SU-DHL-6 (cell line): ENCODE measurements at regions not wholly inside any gene's neighbourhood (a gene's known extent, or its start where the extent isn't known, plus 50 kb on each side); places are given as distances from the start of the nearest gene placed in this dataset.

Experiments
- H2AFZ ChIP-seq: fragments of 200-600 bp; sonication (generic); 2 replicates; pipeline ENCODE4 v1.6.1; 2014; ENCODE audit warnings: low read depth, mild to moderate bottlenecking, moderate library complexity, mixed read lengths, antibody characterized with exemption, low read length; ENCODE audit not compliant: severe bottlenecking
- H3F3A ChIP-seq: fragments of 200-600 bp; shearing (Covaris generic); 2 replicates; pipeline ENCODE4 v1.6.0; 2016; ENCODE audit warnings: antibody characterized with exemption, mild to moderate bottlenecking; ENCODE audit not compliant: insufficient read depth
- H3K27ac ChIP-seq: fragments of 200-600 bp; sonication (generic); 2 replicates; pipeline ENCODE4 v1.5.1; 2016; ENCODE audit warnings: low read depth, mild to moderate bottlenecking, low read length, moderate library complexity, mixed read lengths
- H3K27me3 ChIP-seq: fragments of 200-600 bp; sonication (generic), shearing (Covaris generic); 2 replicates; pipeline ENCODE4 v1.6.0; 2014; ENCODE audit warnings: mild to moderate bottlenecking, low read length
- H3K36me3 ChIP-seq: fragments of 200-600 bp; sonication (generic); 2 replicates; pipeline ENCODE4 v1.6.1; 2014; ENCODE audit warnings: mild to moderate bottlenecking, low read length, mixed read lengths
- H3K4me2 ChIP-seq: fragments of 300-600, 200-600 bp; shearing (Covaris generic), sonication (generic); 2 replicates; pipeline ENCODE4 v1.6.0; 2014; ENCODE audit warnings: low read length, low read depth, mild to moderate bottlenecking; ENCODE audit not compliant: poor library complexity, severe bottlenecking
- H3K4me3 ChIP-seq: fragments of 200-600 bp; sonication (generic); 2 replicates; pipeline ENCODE4 v1.5.1; 2014; ENCODE audit warnings: antibody characterized with exemption, low read length, mild to moderate bottlenecking, mixed read lengths; ENCODE audit not compliant: insufficient read depth, poor library complexity, severe bottlenecking
- H3K79me2 ChIP-seq: fragments of 200-600 bp; sonication (generic); 2 replicates; pipeline ENCODE4 v1.6.1; 2014; ENCODE audit warnings: mild to moderate bottlenecking, low read length, moderate library complexity; ENCODE audit not compliant: insufficient read depth
- H3K9ac ChIP-seq: fragments of 200-600 bp; sonication (generic); 2 replicates; pipeline ENCODE4 v1.7.0; 2014; ENCODE audit warnings: mild to moderate bottlenecking, low read length
- H3K9me2 ChIP-seq: fragments of 200-600 bp; sonication (generic); replicated peaks from 2 replicates; pipeline ENCODE4 v1.6.1; 2014; ENCODE audit warnings: low read length; ENCODE audit not compliant: insufficient read depth
- H3K9me3 ChIP-seq: fragments of 200-600 bp; sonication (generic); 2 replicates; pipeline ENCODE4 v1.6.1; 2014; ENCODE audit warnings: low read length, mixed read lengths; ENCODE audit not compliant: insufficient read depth
- H4K20me1 ChIP-seq: fragments of 200-600 bp; sonication (generic); 2 replicates; pipeline ENCODE4 v1.6.1; 2014; ENCODE audit warnings: low read depth, mild to moderate bottlenecking, antibody characterized with exemption, low read length, moderate library complexity, mixed read lengths
- EZH2phosphoT487 ChIP-seq: fragments of 200-600 bp; sonication (generic), shearing (Covaris generic); conservative IDR thresholded peaks from 2 replicates; pipeline ENCODE4 v1.6.1; 2018; ENCODE audit warnings: mild to moderate bottlenecking, antibody characterized with exemption, low read length, moderate library complexity, mixed read lengths
- TF ChIP-seq, protein P1 (sequence below): fragments of 200-600 bp; sonication (generic); IDR thresholded peaks from one replicate; pipeline ENCODE4 v1.5.1; 2017; ENCODE audit warnings: antibody characterized with exemption, mild to moderate bottlenecking, low read length, moderate library complexity; ENCODE audit not compliant: insufficient read depth, poor library complexity, severe bottlenecking

DNA sequence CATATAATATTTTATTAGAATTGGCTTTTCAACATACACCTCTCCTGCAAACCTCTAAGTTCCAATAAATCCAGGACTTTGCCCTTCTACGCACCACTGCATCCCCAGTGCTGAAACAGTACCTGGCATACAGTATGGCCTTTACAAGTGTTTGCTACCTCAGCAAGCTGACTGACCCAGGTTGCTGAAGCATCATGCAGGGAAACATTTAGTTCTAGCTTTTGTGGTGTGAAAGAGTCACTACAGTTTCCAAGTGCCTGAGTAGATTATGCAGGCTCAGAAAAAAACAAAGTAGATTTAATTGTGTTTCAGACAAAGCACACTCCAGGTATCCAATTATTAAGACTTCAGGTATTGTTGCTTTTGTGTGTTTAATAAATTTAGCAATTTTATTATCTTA is 614.2 kb upstream of the NRSN1 start:
- Histone ChIP-seq H3K27ac (no peak overlapping the region), H2AFZ (no peak overlapping the region), H3K36me3 (no peaks in the 10 kb centered on the region), H3K9ac (no peak overlapping the region), H3K4me3 (no peak overlapping the region), H3F3A (no peaks in the 10 kb centered on the region), H3K9me3 (0 out of 2 replicates have a peak, but pooled peaks cover 2% of the 10 kb centered on the region), H3K27me3 (no peaks in the 10 kb centered on the region), H3K4me2 (no peak overlapping the region), H3K79me2 (no peaks in the 10 kb centered on the region), H4K20me1 (no peaks in the 10 kb centered on the region), H3K9me2 (no peaks in the 10 kb centered on the region)
- TF ChIP-seq EZH2phosphoT487 = no peak
- TF ChIP-seq, protein P1, sequence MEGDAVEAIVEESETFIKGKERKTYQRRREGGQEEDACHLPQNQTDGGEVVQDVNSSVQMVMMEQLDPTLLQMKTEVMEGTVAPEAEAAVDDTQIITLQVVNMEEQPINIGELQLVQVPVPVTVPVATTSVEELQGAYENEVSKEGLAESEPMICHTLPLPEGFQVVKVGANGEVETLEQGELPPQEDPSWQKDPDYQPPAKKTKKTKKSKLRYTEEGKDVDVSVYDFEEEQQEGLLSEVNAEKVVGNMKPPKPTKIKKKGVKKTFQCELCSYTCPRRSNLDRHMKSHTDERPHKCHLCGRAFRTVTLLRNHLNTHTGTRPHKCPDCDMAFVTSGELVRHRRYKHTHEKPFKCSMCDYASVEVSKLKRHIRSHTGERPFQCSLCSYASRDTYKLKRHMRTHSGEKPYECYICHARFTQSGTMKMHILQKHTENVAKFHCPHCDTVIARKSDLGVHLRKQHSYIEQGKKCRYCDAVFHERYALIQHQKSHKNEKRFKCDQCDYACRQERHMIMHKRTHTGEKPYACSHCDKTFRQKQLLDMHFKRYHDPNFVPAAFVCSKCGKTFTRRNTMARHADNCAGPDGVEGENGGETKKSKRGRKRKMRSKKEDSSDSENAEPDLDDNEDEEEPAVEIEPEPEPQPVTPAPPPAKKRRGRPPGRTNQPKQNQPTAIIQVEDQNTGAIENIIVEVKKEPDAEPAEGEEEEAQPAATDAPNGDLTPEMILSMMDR = no peak

DNA sequence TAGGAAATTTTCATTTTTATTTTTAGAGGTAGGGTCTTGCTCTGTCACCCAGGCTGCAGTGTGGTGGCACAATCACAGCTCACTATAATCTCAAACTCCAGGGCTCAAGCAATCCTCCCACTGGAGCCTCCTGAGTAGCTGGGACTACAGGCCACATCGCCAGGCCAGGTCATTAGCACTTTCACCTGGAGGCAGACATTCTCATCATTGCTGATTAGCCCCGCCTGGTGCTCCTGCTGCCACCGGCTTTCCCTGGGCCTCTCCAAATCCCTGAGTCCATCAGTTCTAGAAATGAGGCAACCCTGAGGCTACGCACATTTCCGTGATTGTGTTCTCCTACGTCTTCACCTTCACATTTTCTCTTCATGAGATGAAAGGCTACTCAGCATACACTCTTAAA is 607.7 kb upstream of the NRSN1 start:
- Histone ChIP-seq H4K20me1 (no peaks in the 10 kb centered on the region), H3K4me2 (no peak overlapping the region), H3K36me3 (no peaks in the 10 kb centered on the region), H3K9me2 (no peaks in the 10 kb centered on the region), H2AFZ (no peak overlapping the region), H3K9ac (no peak overlapping the region), H3K79me2 (no peaks in the 10 kb centered on the region), H3K27ac (no peak overlapping the region), H3K4me3 (no peak overlapping the region), H3K9me3 (no peaks in the 10 kb centered on the region), H3F3A (no peaks in the 10 kb centered on the region), H3K27me3 (no peaks in the 10 kb centered on the region)
- TF ChIP-seq EZH2phosphoT487 = no peak
- TF ChIP-seq, protein P1 = no peak

DNA sequence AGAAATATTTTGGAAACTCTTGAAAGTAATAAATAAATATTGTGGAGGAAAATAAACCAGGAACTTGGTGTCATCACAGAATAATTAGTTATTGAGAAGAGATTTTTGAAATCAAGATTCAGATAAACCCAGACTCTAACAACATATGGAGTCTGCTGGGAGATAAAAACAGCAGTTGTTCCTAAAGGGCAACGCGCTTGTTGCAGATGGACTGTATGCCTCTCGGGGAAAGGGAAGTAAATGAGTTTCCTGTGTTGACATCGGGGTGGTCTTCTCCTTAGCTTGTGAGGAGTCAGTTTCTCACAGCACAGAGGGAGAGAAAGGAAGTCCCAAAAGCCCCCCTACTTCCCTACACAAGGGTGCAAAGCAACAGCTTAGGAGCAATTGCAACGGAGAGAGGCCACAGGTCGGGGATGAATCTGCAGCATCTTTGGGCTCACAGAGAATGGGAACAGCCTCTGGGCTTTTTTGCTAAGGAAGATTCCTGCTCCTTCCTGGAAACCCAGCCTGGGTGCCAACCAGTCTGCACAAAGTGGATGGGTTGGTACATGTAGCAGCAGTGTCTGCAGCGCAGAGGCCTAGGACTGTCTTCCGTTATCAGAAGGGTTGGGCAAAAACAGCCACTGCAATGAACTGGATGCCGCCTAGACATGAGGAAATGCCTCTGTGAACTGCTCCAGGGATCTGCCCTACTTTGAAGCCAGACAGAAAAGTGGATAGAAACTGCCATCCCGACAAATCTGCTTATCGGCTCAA is 603.0 kb upstream of the NRSN1 start:
- no peaks in the 10 kb centered on the region for H3K36me3 ChIP-seq
- H4K20me1 ChIP-seq = no peaks in the 10 kb centered on the region
- H3F3A ChIP-seq = no peaks in the 10 kb centered on the region
- H3K27ac ChIP-seq = no peak overlapping the region
- TF ChIP-seq, protein P1 = no peak
- no peak for TF ChIP-seq EZH2phosphoT487
- no peaks in the 10 kb centered on the region for H3K27me3 ChIP-seq
- no peaks in the 10 kb centered on the region for H3K9me2 ChIP-seq
- H3K4me2 ChIP-seq = no peak overlapping the region
- H3K4me3 ChIP-seq = no peak overlapping the region
- no peak overlapping the region for H2AFZ ChIP-seq
- no peak overlapping the region for H3K9ac ChIP-seq
- H3K9me3 ChIP-seq = no peaks in the 10 kb centered on the region
- no peaks in the 10 kb centered on the region for H3K79me2 ChIP-seq
